GM23338 (cell line): ENCODE measurements at regions not wholly inside any gene's neighbourhood (a gene's known extent, or its start where the extent isn't known, plus 50 kb on each side); places are given as distances from the start of the nearest gene placed in this dataset.

Source experiments
- ATAC-seq: fragments of 200-7000 bp; cut with Tn5 transposase; 3 replicates; pipeline ENCODE4 v1.9.1; 2020
- DNase-seq: peaks from one replicate; pipeline ENCODE4 v3.0.0-alpha.2; 2015; ENCODE audit warnings: low spot score
- H2AFZ ChIP-seq: fragments of 200-600 bp; sonication (generic); 2 replicates; pipeline ENCODE4 v1.8.0; 2016; ENCODE audit warnings: antibody characterized with exemption, mild to moderate bottlenecking, moderate library complexity
- H3F3A ChIP-seq: fragments of 200-600 bp; sonication (generic); replicated peaks from 2 replicates; pipeline ENCODE4 v1.8.0; 2017; ENCODE audit warnings: antibody characterized with exemption, mixed run types, low read depth
- H3K27ac ChIP-seq: fragments of 200-600 bp; sonication (generic); 2 replicates; pipeline ENCODE4 v1.6.1; 2016; ENCODE audit warnings: low read depth
- H3K27me3 ChIP-seq: fragments of 200-600 bp; sonication (generic); 2 replicates; pipeline ENCODE4 v1.8.0; 2016; ENCODE audit warnings: mild to moderate bottlenecking, mixed run types, moderate library complexity; ENCODE audit not compliant: insufficient read depth
- H3K36me3 ChIP-seq: fragments of 200-600 bp; sonication (generic); 2 replicates; pipeline ENCODE4 v1.8.0; 2016; ENCODE audit warnings: mild to moderate bottlenecking; ENCODE audit not compliant: insufficient read depth
- H3K4me1 ChIP-seq: fragments of 200-600 bp; sonication (generic); 2 replicates; pipeline ENCODE4 v1.8.0; 2016; ENCODE audit warnings: mild to moderate bottlenecking, moderate library complexity; ENCODE audit not compliant: insufficient read depth
- H3K4me2 ChIP-seq: fragments of 200-600 bp; sonication (generic); 2 replicates; pipeline ENCODE4 v1.7.1; 2017; ENCODE audit warnings: mixed run types
- H3K4me3 ChIP-seq: fragments of 200-600 bp; sonication (generic); 2 replicates; pipeline ENCODE4 v1.6.1; 2016; ENCODE audit warnings: mixed run types
- H3K79me2 ChIP-seq: fragments of 200-600 bp; sonication (generic); replicated peaks from 2 replicates; pipeline ENCODE4 v1.8.0; 2017; ENCODE audit warnings: mild to moderate bottlenecking; ENCODE audit not compliant: insufficient read depth
- H3K9me2 ChIP-seq: fragments of 200-600 bp; sonication (generic); 2 replicates; pipeline ENCODE4 v1.8.0; 2017; ENCODE audit not compliant: insufficient read depth
- H4K20me1 ChIP-seq: fragments of 200-600 bp; sonication (generic); replicated peaks from 2 replicates; pipeline ENCODE4 v1.8.0; 2017; ENCODE audit warnings: mild to moderate bottlenecking; ENCODE audit not compliant: insufficient read depth
- H3K27ac Mint-ChIP-seq: 2 replicates; pipeline ENCODE4 v1.8.0; 2020; ENCODE audit warnings: inconsistent platforms, mild to moderate bottlenecking, moderate library complexity, mixed read lengths
- H3K27me3 Mint-ChIP-seq: 3 replicates; pipeline ENCODE4 v1.8.0; 2022; ENCODE audit warnings: low read depth, mild to moderate bottlenecking, moderate library complexity, mixed read lengths, inconsistent platforms; ENCODE audit not compliant: insufficient read depth, poor library complexity
- H3K36me3 Mint-ChIP-seq: 3 replicates; pipeline ENCODE4 v1.8.0; 2021; ENCODE audit warnings: low read depth, mild to moderate bottlenecking, inconsistent platforms, moderate library complexity, mixed read lengths
- H3K4me1 Mint-ChIP-seq: 3 replicates; pipeline ENCODE4 v1.8.0; 2020; ENCODE audit warnings: mild to moderate bottlenecking, inconsistent platforms, mixed read lengths
- H3K4me3 Mint-ChIP-seq: 3 replicates; pipeline ENCODE4 v1.8.0; 2021; ENCODE audit warnings: moderate library complexity, mild to moderate bottlenecking, inconsistent platforms, mixed read lengths
- H3K9me3 Mint-ChIP-seq: 3 replicates; pipeline ENCODE4 v1.8.0; 2020; ENCODE audit warnings: moderate library complexity, mild to moderate bottlenecking, inconsistent platforms, mixed read lengths
- ETS1 ChIP-seq: IDR thresholded peaks from 2 replicates; pipeline ENCODE4 v1.6.1; 2016; ENCODE audit warnings: antibody characterized with exemption
- EZH2 ChIP-seq: fragments of 200-600 bp; sonication (generic); IDR thresholded peaks from one replicate; pipeline ENCODE4 v1.8.0; 2017; ENCODE audit warnings: antibody characterized with exemption, mild to moderate bottlenecking, low read depth; ENCODE audit not compliant: unreplicated experiment
- JUNB ChIP-seq: IDR thresholded peaks from one replicate; pipeline ENCODE4 v1.6.1; 2016; ENCODE audit warnings: antibody characterized with exemption; ENCODE audit not compliant: unreplicated experiment
- POLR2AphosphoS5 ChIP-seq: IDR thresholded peaks from 2 replicates; pipeline ENCODE4 v1.6.1; 2016; ENCODE audit warnings: antibody characterized with exemption, low read depth
- REST ChIP-seq: IDR thresholded peaks from one replicate; pipeline ENCODE4 v1.6.1; 2018; ENCODE audit warnings: antibody characterized with exemption; ENCODE audit not compliant: unreplicated experiment
- STAT1 ChIP-seq: IDR thresholded peaks from one replicate; pipeline ENCODE4 v1.6.1; 2016; ENCODE audit warnings: antibody characterized with exemption; ENCODE audit not compliant: unreplicated experiment
- ZNF331 ChIP-seq: fragments of 250-450 bp; sonication (Bioruptor Pico); IDR thresholded peaks from 2 replicates; pipeline ENCODE4 v1.5.0; 2020; ENCODE audit warnings: low read depth, mild to moderate bottlenecking, moderate library complexity
- ZNF462 ChIP-seq: fragments of 250-450 bp; sonication (Bioruptor Pico); IDR thresholded peaks from 2 replicates; pipeline ENCODE4 v1.5.0; 2020; ENCODE audit warnings: mild to moderate bottlenecking, moderate library complexity

GRCh38 chr21:35208104-35208503 is 159.0 kb upstream of the RUNX1 start:
- no peak overlapping the region for H2AFZ ChIP-seq
- H3K27me3 ChIP-seq = no peaks in the 10 kb centered on the region
- DNase-seq (no peak), ATAC-seq (no peak)
- H4K20me1 ChIP-seq = no peaks in the 10 kb centered on the region
- H3K4me3 ChIP-seq = no peak overlapping the region
- no peaks in the 10 kb centered on the region for H3K4me1 ChIP-seq
- peaks cover 4% of the 10 kb centered on the region; the same call in 2 of the 3 replicates for H3K9me3 Mint-ChIP-seq
- no peaks in the 10 kb centered on the region for H3K79me2 ChIP-seq
- TF ChIP-seq REST = no peak
- TF ChIP-seq JUNB = no peak
- TF ChIP-seq STAT1 = no peak
- no peak for TF ChIP-seq EZH2
- no peak for TF ChIP-seq ETS1
- no peak for TF ChIP-seq ZNF462
- TF ChIP-seq ZNF331 = no peak
- no peak for TF ChIP-seq POLR2AphosphoS5
- H3K36me3 ChIP-seq = no peaks in the 10 kb centered on the region
- H3K4me1 Mint-ChIP-seq = peaks cover 18% of the 10 kb centered on the region; the same call in 2 of the 3 replicates
- no peaks in the 10 kb centered on the region for H3F3A ChIP-seq
- no peaks in the 10 kb centered on the region for H3K36me3 Mint-ChIP-seq
- no peak overlapping the region for H3K27ac ChIP-seq
- H3K4me3 Mint-ChIP-seq = no peak overlapping the region
- H3K4me2 ChIP-seq = no peak overlapping the region
- no peaks in the 10 kb centered on the region for H3K27me3 Mint-ChIP-seq
- H3K27ac Mint-ChIP-seq = no peak overlapping the region
- H3K9me2 ChIP-seq = no peaks in the 10 kb centered on the region
